ENCODE measurements at regions not wholly inside any gene's neighbourhood (a gene's known extent, or its start where the extent isn't known, plus 50 kb on each side); places are given as distances from the start of the nearest gene placed in this dataset.
A peak's percentile ranks its signal among the peaks of the same experiment; 100 is the strongest.

GRCh38 chr16:73909529-73910035 lies 387.0 kb upstream of the PSMD7 start:
- Histone ChIP-seq H3K9me3 (no peaks in the 10 kb centered on the region), H3K36me3 (no peaks in the 10 kb centered on the region), H3K27me3 (peaks cover 21% of the 10 kb centered on the region), H3K4me3 (ENCODE audit: low read depth, low read length) (no peak overlapping the region), H3K4me1 (no peaks in the 10 kb centered on the region)
- no peak for TF ChIP-seq CTCF (IDR thresholded peaks at IDR 0.05; ENCODE audit: low read depth, low read length)
- no peak for DNase-seq

DNA sequence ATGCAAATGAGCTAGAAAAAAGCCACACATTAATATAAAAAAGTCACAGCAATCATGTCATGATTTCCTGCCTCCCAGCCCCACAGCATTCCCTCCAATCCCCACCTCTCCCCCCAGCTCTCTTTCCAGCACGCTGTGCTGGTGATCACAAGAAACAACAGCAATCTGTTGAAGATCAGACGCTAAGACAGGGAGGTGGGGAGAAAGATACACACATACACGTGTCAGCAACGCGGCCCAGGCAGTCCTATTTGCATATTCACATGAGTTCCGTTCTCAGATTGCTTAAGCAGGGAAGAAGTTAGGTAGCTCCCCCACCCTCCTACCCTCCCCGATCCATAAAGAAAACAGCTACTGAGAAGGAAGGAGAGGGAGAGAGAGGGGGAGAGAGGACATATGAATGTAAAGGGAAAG lies 405.5 kb upstream of the PSMD7 start:
- H3K4me3 ChIP-seq (ENCODE audit: low read depth, low read length), result peak overlapping the region; percentile 55
- DNase-seq, result no peak
- H3K9me3 ChIP-seq, result no peaks in the 10 kb centered on the region
- H3K36me3 ChIP-seq, result no peaks in the 10 kb centered on the region
- TF ChIP-seq CTCF (IDR thresholded peaks at IDR 0.05; ENCODE audit: low read depth, low read length), result no peak
- no peaks in the 10 kb centered on the region for H3K27me3 ChIP-seq
- no peaks in the 10 kb centered on the region for H3K4me1 ChIP-seq

- Histone ChIP-seq H3K27me3 (no peaks in the 10 kb centered on the region), H3K9me3 (no peaks in the 10 kb centered on the region), H3K36me3 (no peaks in the 10 kb centered on the region), H3K4me1 (no peaks in the 10 kb centered on the region), H3K4me3 (ENCODE audit: low read depth, low read length) (peak overlapping the region; percentile 55)
- no peak for DNase-seq
- TF ChIP-seq CTCF (IDR thresholded peaks at IDR 0.05; ENCODE audit: low read depth, low read length), result no peak
These were observed 406.2 kb upstream of the PSMD7 start for GRCh38 chr16:73890186-73891128.

- no peaks in the 10 kb centered on the region for H3K36me3 ChIP-seq
- no peak for DNase-seq
- H3K4me1 ChIP-seq, result peaks cover 5% of the 10 kb centered on the region; the same call in 1 of the 2 replicates
- no peaks in the 10 kb centered on the region for H3K27me3 ChIP-seq
- no peaks in the 10 kb centered on the region for H3K9me3 ChIP-seq
- H3K4me3 ChIP-seq (ENCODE audit: low read depth, low read length), result no peak overlapping the region
- TF ChIP-seq CTCF (IDR thresholded peaks at IDR 0.05; ENCODE audit: low read depth, low read length), result no peak
These were observed 407.6 kb upstream of the PSMD7 start for GRCh38 chr16:73888840-73889490.

DNA sequence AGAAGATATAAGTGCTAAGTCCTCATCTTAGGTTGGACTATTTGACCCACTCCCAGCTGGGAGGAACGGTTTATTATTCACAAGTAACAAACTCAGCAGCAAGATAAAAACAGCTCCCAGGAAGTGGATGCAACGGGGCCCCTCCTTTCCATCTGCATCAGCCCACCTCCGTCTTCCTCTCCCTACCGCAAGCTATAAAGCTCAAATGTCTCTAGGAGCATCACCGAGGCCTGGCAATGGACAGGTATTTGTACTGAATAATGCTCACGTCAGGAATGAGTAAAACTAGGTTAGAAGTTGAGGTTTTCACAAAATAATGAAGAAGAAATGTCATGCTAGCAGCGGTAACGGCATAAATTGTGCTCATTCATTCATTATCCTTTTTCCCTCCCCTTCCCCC lies 408.7 kb upstream of the PSMD7 start:
- no peak overlapping the region for H3K4me3 ChIP-seq (ENCODE audit: low read depth, low read length)
- H3K36me3 ChIP-seq, result no peaks in the 10 kb centered on the region
- H3K4me1 ChIP-seq, result peaks cover 5% of the 10 kb centered on the region; the same call in 1 of the 2 replicates
- DNase-seq, result no peak
- TF ChIP-seq CTCF (IDR thresholded peaks at IDR 0.05; ENCODE audit: low read depth, low read length), result no peak
- H3K9me3 ChIP-seq, result no peaks in the 10 kb centered on the region
- H3K27me3 ChIP-seq, result no peaks in the 10 kb centered on the region
